ENCODE measurements at regions not wholly inside any gene's neighbourhood (a gene's known extent, or its start where the extent isn't known, plus 50 kb on each side); places are given as distances from the start of the nearest gene placed in this dataset.

- DNase-seq (ENCODE audit: low spot score): no peak
Observed at GRCh38 chr15:91572110-91572509, 281.4 kb upstream of the SLCO3A1 start.

GRCh38 chr15:91576096-91576495, 277.4 kb upstream of the SLCO3A1 start:
- no peak for DNase-seq (ENCODE audit: low spot score)
- TF ChIP-seq CTCF (IDR thresholded peaks at IDR 0.05; ENCODE audit: borderline replicate concordance, control extremely low read depth, extremely low read depth, insufficient read depth, missing control alignments): no peak
- in situ Hi-C loops (cut with MboI; ENCODE audit: low sequenced_read_pairs, unreplicated experiment): no loop called here

More at GRCh38 chr15:91572110-91572509, 281.4 kb upstream of the SLCO3A1 start:
- TF ChIP-seq CTCF (IDR thresholded peaks at IDR 0.05; ENCODE audit: borderline replicate concordance, control extremely low read depth, extremely low read depth, insufficient read depth, missing control alignments): no peak
- in situ Hi-C loops (cut with MboI; ENCODE audit: low sequenced_read_pairs, unreplicated experiment): no loop called here

GRCh38 chr15:91578511-91578910, 275.0 kb upstream of the SLCO3A1 start:
- in situ Hi-C loops (cut with MboI; ENCODE audit: low sequenced_read_pairs, unreplicated experiment): no loop called here
- TF ChIP-seq CTCF (IDR thresholded peaks at IDR 0.05; ENCODE audit: borderline replicate concordance, control extremely low read depth, extremely low read depth, insufficient read depth, missing control alignments): no peak
- DNase-seq (ENCODE audit: low spot score): no peak

GRCh38 chr15:91584895-91585294, 268.6 kb upstream of the SLCO3A1 start:
- DNase-seq (ENCODE audit: low spot score): no peak
- in situ Hi-C loops (cut with MboI; ENCODE audit: low sequenced_read_pairs, unreplicated experiment): no loop called here
- TF ChIP-seq CTCF (IDR thresholded peaks at IDR 0.05; ENCODE audit: borderline replicate concordance, control extremely low read depth, extremely low read depth, insufficient read depth, missing control alignments): no peak

- no peak for TF ChIP-seq CTCF (IDR thresholded peaks at IDR 0.05; ENCODE audit: borderline replicate concordance, control extremely low read depth, extremely low read depth, insufficient read depth, missing control alignments)
- in situ Hi-C loops (cut with MboI; ENCODE audit: low sequenced_read_pairs, unreplicated experiment): no loop called here
- DNase-seq (ENCODE audit: low spot score): no peak
Observed at GRCh38 chr15:91586560-91586959, 266.9 kb upstream of the SLCO3A1 start.

GRCh38 chr15:91589360-91589759, 264.1 kb upstream of the SLCO3A1 start:
- in situ Hi-C loops (cut with MboI; ENCODE audit: low sequenced_read_pairs, unreplicated experiment): no loop called here
- no peak for TF ChIP-seq CTCF (IDR thresholded peaks at IDR 0.05; ENCODE audit: borderline replicate concordance, control extremely low read depth, extremely low read depth, insufficient read depth, missing control alignments)
- DNase-seq (ENCODE audit: low spot score): no peak

- no peak for TF ChIP-seq CTCF (IDR thresholded peaks at IDR 0.05; ENCODE audit: borderline replicate concordance, control extremely low read depth, extremely low read depth, insufficient read depth, missing control alignments)
- in situ Hi-C loops (cut with MboI; ENCODE audit: low sequenced_read_pairs, unreplicated experiment): no loop called here
- DNase-seq (ENCODE audit: low spot score): no peak
Observed at GRCh38 chr15:91592567-91592966, 260.9 kb upstream of the SLCO3A1 start.

Measured in GM13976 (cell line).